HG03520 (cell line): ENCODE measurements at regions not wholly inside any gene's neighbourhood (a gene's known extent, or its start where the extent isn't known, plus 50 kb on each side); places are given as distances from the start of the nearest gene placed in this dataset.

Source experiments
- ATAC-seq: cut with Tn5 transposase; IDR thresholded peaks from one replicate; pipeline ENCODE4 v1.9.1; 2021; ENCODE audit warnings: mild to moderate bottlenecking, moderate library complexity; ENCODE audit not compliant: unreplicated experiment

- ATAC-seq, result no peak
Observed at GRCh38 chr7:18445483-18445882, 50.1 kb upstream of the HDAC9 start.
